ENCODE measurements at regions not wholly inside any gene's neighbourhood (a gene's known extent, or its start where the extent isn't known, plus 50 kb on each side); places are given as distances from the start of the nearest gene placed in this dataset.
A peak's percentile ranks its signal among the peaks of the same experiment; 100 is the strongest.

- no peak for DNase-seq (ENCODE audit: low read depth in 1 of 2, low spot score in 2 of 2)
- H3K4ac ChIP-seq (replicated peaks; ENCODE audit: insufficient read length, low read depth, low read length), result no peak overlapping the region
Measured at GRCh38 chr17:6910987-6911603, 79.6 kb upstream of the TEKT1 start.

More at GRCh38 chr17:6910987-6911603, 79.6 kb upstream of the TEKT1 start:
- no peak overlapping the region for H3K27ac ChIP-seq (ENCODE audit: low read depth, low read length)
- H3K14ac ChIP-seq (ENCODE audit: insufficient read length), result no peak overlapping the region
- no peak overlapping the region for H4K5ac ChIP-seq (ENCODE audit: insufficient read length, low read depth, low read length)
- H2BK15ac ChIP-seq (ENCODE audit: low read length), result no peak overlapping the region
- CTCF ChIA-PET (ENCODE audit: partially characterized antibody), result interaction anchor here (0.5 to 3.1 kb wide), 47 partner anchors 9 to 707 kb away, joined by 3 to 16 read pairs (median 3); partner anchors contain the start of gene FBXO39
- WGBS, 2 experiments (ENCODE audit: extremely low coverage in 1 of 2, insufficient coverage in 1 of 2, insufficient read length in 1 of 2, insufficient replicate concordance in 2 of 2, low coverage in 1 of 2, low lambda C conversion rate in 2 of 2, missing lambda C conversion rate in 1 of 2), result 9% methylated on average over 2 of the region's 2 CpGs; no CpG with 5 or more reads in 1 of the 2 experiments
- no peaks in the 10 kb centered on the region; a peak in 2 of 7 replicates for H3K27me3 ChIP-seq (replicated peaks in 1 of 4; ENCODE audit: control insufficient read depth in 3 of 4, extremely low read depth in 1 of 4, insufficient read depth in 3 of 4, low read length in 3 of 4)
- no peak overlapping the region for H3K9ac ChIP-seq (replicated peaks in 1 of 4; ENCODE audit: extremely low read depth in 1 of 4, low read depth in 3 of 4, low read length in 3 of 4)
- H2BK5ac ChIP-seq (ENCODE audit: low read depth, low read length), result no peak overlapping the region
- no peak overlapping the region for H2BK20ac ChIP-seq (ENCODE audit: low read length)
- H3K36me3 ChIP-seq (ENCODE audit: control insufficient read depth in 2 of 4, insufficient read depth in 4 of 4, low read length in 3 of 4), result no peaks in the 10 kb centered on the region
- no peak overlapping the region for H3K4me2 ChIP-seq (ENCODE audit: insufficient read depth in 1 of 2, low read depth in 2 of 2, low read length in 2 of 2)
- H3K4me1 ChIP-seq (replicated peaks in 1 of 4; ENCODE audit: control insufficient read depth in 3 of 4, insufficient read depth in 4 of 4, low read length in 3 of 4), result no peaks in the 10 kb centered on the region
- no peak overlapping the region for H3K18ac ChIP-seq (ENCODE audit: extremely low read depth, low read length)
- no peaks in the 10 kb centered on the region for H3K79me1 ChIP-seq (ENCODE audit: low read depth, low read length)
- no peak overlapping the region for H3K56ac ChIP-seq (replicated peaks; ENCODE audit: insufficient read length, low read depth, low read length)
- H2BK12ac ChIP-seq (ENCODE audit: low read depth, low read length), result no peak overlapping the region
- FAIRE-seq, result no peak
- no peak overlapping the region for H3K4me3 ChIP-seq (ENCODE audit: extremely low read depth in 1 of 4, insufficient read depth in 2 of 4, low read depth in 3 of 4, low read length in 4 of 4)
- POLR2A ChIA-PET (ENCODE audit: partially characterized antibody), result interaction anchor here (1.0 kb wide), 1 partner anchor 9 kb away, joined by 3 read pairs; no protein-coding TSS in a partner anchor
- H4K91ac ChIP-seq (replicated peaks; ENCODE audit: insufficient read length, low read length), result no peak overlapping the region
- peaks cover 17 to 18% of the 10 kb centered on the region in 2 experiments for H3K9me3 ChIP-seq (ENCODE audit: insufficient read depth in 2 of 2, low read depth in 1 of 2, low read length in 1 of 2)
- no peaks in the 10 kb centered on the region for H3K79me2 ChIP-seq (ENCODE audit: control insufficient read depth in 1 of 2, insufficient read depth in 2 of 2, low read length in 2 of 2)
- H2AFZ ChIP-seq (ENCODE audit: low read length), result no peak overlapping the region
- TF ChIP-seq GTF2F1 (IDR thresholded peaks at IDR 0.05; ENCODE audit: borderline replicate concordance, low read depth, low read length) (peak; percentile 60; the same call in 1 of the 2 replicates), RAD21 (IDR thresholded peaks at IDR 0.05 in 1 of 2, conservative IDR thresholded peaks at IDR 0.05 in 1 of 2; ENCODE audit: low read depth in 2 of 2, low read length in 2 of 2) (peak in 1 of 2 experiments; percentile 34), HDAC2 (IDR thresholded peaks at IDR 0.05; ENCODE audit: borderline replicate concordance in 1 of 2, low read depth in 2 of 2, low read length in 2 of 2) (no peak), ZNF274 (IDR thresholded peaks at IDR 0.05; ENCODE audit: borderline replicate concordance, extremely low read depth, low read length) (no peak), TCF12 (IDR thresholded peaks at IDR 0.05; ENCODE audit: low read depth, low read length) (no peak), CTCF (IDR thresholded peaks at IDR 0.05; ENCODE audit: control extremely low read depth in 1 of 3, insufficient read depth in 1 of 3, low read depth in 1 of 3, low read length in 3 of 3) (peak in 2 of 3 experiments; percentile 24 to 45; a peak in 2 of 4 replicates)
- H2BK120ac ChIP-seq (replicated peaks; ENCODE audit: low read depth, low read length), result no peak overlapping the region
- no peaks in the 10 kb centered on the region for H3K23me2 ChIP-seq (ENCODE audit: low read depth, low read length)
- no peak overlapping the region for H3K23ac ChIP-seq (ENCODE audit: insufficient read length)
- no peak overlapping the region for H2AK5ac ChIP-seq (ENCODE audit: low read depth, low read length)
- no peak overlapping the region for H4K8ac ChIP-seq (ENCODE audit: extremely low read depth, insufficient read depth, low read length)
- H4K20me1 ChIP-seq (replicated peaks in 1 of 2; ENCODE audit: control insufficient read depth in 1 of 2, insufficient read depth in 2 of 2, low read length in 2 of 2), result no peaks in the 10 kb centered on the region
